ENCODE measurements at regions not wholly inside any gene's neighbourhood (a gene's known extent, or its start where the extent isn't known, plus 50 kb on each side); places are given as distances from the start of the nearest gene placed in this dataset.
"Not testable (repeated sequence)": the region's sequence is repeated elsewhere in the genome, so short reads cannot be mapped to it uniquely, and the experiment has no call there.

- Mint-ChIP-seq H3K9me3 (ENCODE audit: unreplicated experiment) (no peaks in the 10 kb centered on the region), H3K27ac (ENCODE audit: unreplicated experiment) (no peak overlapping the region), H3K4me1 (ENCODE audit: low read depth, unreplicated experiment) (no peaks in the 10 kb centered on the region), H3K4me3 (ENCODE audit: unreplicated experiment) (no peak overlapping the region), H3K27me3 (ENCODE audit: unreplicated experiment) (no peaks in the 10 kb centered on the region), H3K36me3 (ENCODE audit: unreplicated experiment) (no peaks in the 10 kb centered on the region)
- no peak for DNase-seq
- TF ChIP-seq, protein P1, sequence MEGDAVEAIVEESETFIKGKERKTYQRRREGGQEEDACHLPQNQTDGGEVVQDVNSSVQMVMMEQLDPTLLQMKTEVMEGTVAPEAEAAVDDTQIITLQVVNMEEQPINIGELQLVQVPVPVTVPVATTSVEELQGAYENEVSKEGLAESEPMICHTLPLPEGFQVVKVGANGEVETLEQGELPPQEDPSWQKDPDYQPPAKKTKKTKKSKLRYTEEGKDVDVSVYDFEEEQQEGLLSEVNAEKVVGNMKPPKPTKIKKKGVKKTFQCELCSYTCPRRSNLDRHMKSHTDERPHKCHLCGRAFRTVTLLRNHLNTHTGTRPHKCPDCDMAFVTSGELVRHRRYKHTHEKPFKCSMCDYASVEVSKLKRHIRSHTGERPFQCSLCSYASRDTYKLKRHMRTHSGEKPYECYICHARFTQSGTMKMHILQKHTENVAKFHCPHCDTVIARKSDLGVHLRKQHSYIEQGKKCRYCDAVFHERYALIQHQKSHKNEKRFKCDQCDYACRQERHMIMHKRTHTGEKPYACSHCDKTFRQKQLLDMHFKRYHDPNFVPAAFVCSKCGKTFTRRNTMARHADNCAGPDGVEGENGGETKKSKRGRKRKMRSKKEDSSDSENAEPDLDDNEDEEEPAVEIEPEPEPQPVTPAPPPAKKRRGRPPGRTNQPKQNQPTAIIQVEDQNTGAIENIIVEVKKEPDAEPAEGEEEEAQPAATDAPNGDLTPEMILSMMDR (IDR thresholded peaks at IDR 0.05; ENCODE audit: partially characterized antibody, unreplicated experiment) = no peak
Observed at GRCh38 chr5:33091571-33092363, 349.0 kb upstream of the TARS1 start.

DNA sequence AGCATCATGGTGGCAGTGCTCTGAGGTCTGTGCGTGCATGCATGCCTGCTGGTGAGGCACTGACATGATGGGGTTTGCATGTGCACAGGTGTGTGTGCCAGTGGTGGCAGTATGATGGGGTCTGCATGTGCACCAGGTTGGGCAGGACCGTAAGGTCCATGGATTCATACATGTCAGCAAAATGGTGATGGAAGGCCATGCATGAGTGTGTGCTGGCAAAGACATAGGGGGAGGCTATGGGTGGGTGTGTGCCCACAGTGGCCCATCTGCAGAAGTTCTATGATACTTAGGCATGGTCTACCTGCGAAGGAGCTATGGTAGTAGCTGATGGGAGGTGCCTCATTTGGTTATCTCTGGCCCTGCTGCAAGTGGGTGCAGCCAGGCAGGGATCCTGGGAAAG is 348.0 kb upstream of the TARS1 start:
- TF ChIP-seq, protein P1 (IDR thresholded peaks at IDR 0.05; ENCODE audit: partially characterized antibody, unreplicated experiment) = no peak
- Mint-ChIP-seq H3K27me3 (ENCODE audit: unreplicated experiment) (no peaks in the 10 kb centered on the region), H3K4me1 (ENCODE audit: low read depth, unreplicated experiment) (no peaks in the 10 kb centered on the region), H3K27ac (ENCODE audit: unreplicated experiment) (no peak overlapping the region), H3K9me3 (ENCODE audit: unreplicated experiment) (no peaks in the 10 kb centered on the region), H3K36me3 (ENCODE audit: unreplicated experiment) (no peaks in the 10 kb centered on the region), H3K4me3 (ENCODE audit: unreplicated experiment) (no peak overlapping the region)
- no peak for DNase-seq

GRCh38 chr5:33102551-33102950 is 338.2 kb upstream of the TARS1 start:
- peaks cover 5% of the 10 kb centered on the region for H3K9me3 Mint-ChIP-seq (ENCODE audit: unreplicated experiment)

DNA sequence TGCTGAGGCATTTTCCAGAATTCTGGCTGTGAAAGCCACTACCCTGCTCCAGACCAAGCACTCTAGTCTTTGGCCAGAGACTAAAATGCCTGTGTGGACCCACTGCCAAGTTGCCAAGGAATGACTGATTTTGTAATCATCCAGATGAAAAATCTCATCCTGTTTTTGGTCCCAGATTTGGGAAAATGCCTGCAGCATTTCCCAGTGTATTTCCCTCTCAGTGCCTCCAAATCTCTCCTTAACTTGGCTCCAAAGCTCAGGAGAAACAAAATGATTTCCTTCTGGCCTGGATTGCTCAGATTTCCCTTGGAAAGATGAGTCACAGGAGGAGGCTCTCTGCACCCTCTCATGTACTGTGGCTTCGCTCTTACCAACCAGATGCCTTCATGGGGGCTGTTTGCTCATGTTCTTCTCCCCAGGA is 335.2 kb upstream of the TARS1 start:
- H3K27me3 Mint-ChIP-seq (ENCODE audit: unreplicated experiment) = peaks cover 6% of the 10 kb centered on the region
- TF ChIP-seq, protein P1 (IDR thresholded peaks at IDR 0.05; ENCODE audit: partially characterized antibody, unreplicated experiment) = no peak
- peaks cover 16% of the 10 kb centered on the region for H3K36me3 Mint-ChIP-seq (ENCODE audit: unreplicated experiment)
- no peak overlapping the region for H3K4me3 Mint-ChIP-seq (ENCODE audit: unreplicated experiment)
- H3K27ac Mint-ChIP-seq (ENCODE audit: unreplicated experiment) = no peak overlapping the region
- DNase-seq = no peak
- peaks cover 8% of the 10 kb centered on the region for H3K9me3 Mint-ChIP-seq (ENCODE audit: unreplicated experiment)
- H3K4me1 Mint-ChIP-seq (ENCODE audit: low read depth, unreplicated experiment) = no peaks in the 10 kb centered on the region

More at GRCh38 chr5:33102551-33102950, 338.2 kb upstream of the TARS1 start:
- DNase-seq = no peak
- Mint-ChIP-seq H3K36me3 (ENCODE audit: unreplicated experiment) (peaks cover 18% of the 10 kb centered on the region), H3K4me3 (ENCODE audit: unreplicated experiment) (no peak overlapping the region), H3K27me3 (ENCODE audit: unreplicated experiment) (peaks cover 8% of the 10 kb centered on the region), H3K27ac (ENCODE audit: unreplicated experiment) (no peak overlapping the region), H3K4me1 (ENCODE audit: low read depth, unreplicated experiment) (no peaks in the 10 kb centered on the region)
- TF ChIP-seq, protein P1 (IDR thresholded peaks at IDR 0.05; ENCODE audit: partially characterized antibody, unreplicated experiment) = no peak

- not testable (repeated sequence) for H3K4me3 Mint-ChIP-seq (ENCODE audit: unreplicated experiment); H3K27ac Mint-ChIP-seq (ENCODE audit: unreplicated experiment); H3K27me3 Mint-ChIP-seq (ENCODE audit: unreplicated experiment); DNase-seq; H3K4me1 Mint-ChIP-seq (ENCODE audit: low read depth, unreplicated experiment); H3K36me3 Mint-ChIP-seq (ENCODE audit: unreplicated experiment); H3K9me3 Mint-ChIP-seq (ENCODE audit: unreplicated experiment)
Observed at GRCh38 chr5:33110496-33110895, 330.3 kb upstream of the TARS1 start.
